ENCODE measurements at regions not wholly inside any gene's neighbourhood (a gene's known extent, or its start where the extent isn't known, plus 50 kb on each side); places are given as distances from the start of the nearest gene placed in this dataset.

DNA sequence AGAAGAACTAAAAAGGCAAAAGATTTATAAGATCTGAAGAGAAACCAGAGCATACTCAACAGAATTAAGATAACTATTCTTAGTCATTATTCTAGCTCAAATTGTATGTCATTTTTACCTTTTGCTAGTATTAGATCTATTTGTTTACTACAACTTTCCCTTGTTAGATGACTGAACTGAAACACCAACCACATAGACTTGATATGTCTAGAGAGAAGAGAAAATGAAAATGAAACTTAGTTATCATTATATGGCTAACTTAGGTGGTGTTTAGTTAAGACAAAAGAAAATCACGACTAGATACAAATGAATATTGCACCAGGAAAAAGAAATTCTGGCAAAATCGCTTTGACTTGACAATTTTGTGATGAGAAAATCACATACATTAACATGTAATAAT is 690.8 kb downstream of the PCDH18 start:
- in situ Hi-C loops (cut with MboI) (no loop called here), intact Hi-C loops (cut with micrococcal nuclease; ENCODE audit: unreplicated experiment) (no loop called here)
- Histone ChIP-seq H3K9me3 (replicated peaks; ENCODE audit: control insufficient read depth, insufficient read depth, low read length) (no peaks in the 10 kb centered on the region), H3K4me2 (ENCODE audit: control insufficient read depth, insufficient read depth) (no peak overlapping the region), H3K4me1 (ENCODE audit: control insufficient read depth, insufficient read depth, low read length) (no peaks in the 10 kb centered on the region), H3K27me3 (replicated peaks in 1 of 2; ENCODE audit: control insufficient read depth in 2 of 2, insufficient read depth in 2 of 2, low read length in 1 of 2) (no peaks in the 10 kb centered on the region), H3K79me2 (ENCODE audit: control insufficient read depth, insufficient read depth, low read length) (no peaks in the 10 kb centered on the region), H3K27ac (ENCODE audit: control insufficient read depth, insufficient read depth) (no peak overlapping the region), H4K20me1 (ENCODE audit: control insufficient read depth, insufficient read depth) (no peaks in the 10 kb centered on the region), H3K9ac (ENCODE audit: control insufficient read depth, insufficient read depth, low read length) (no peak overlapping the region), H3K4me3 (no peak overlapping the region), H2AFZ (ENCODE audit: control insufficient read depth, low read depth, low read length) (no peak overlapping the region), H3K36me3 (ENCODE audit: control insufficient read depth in 2 of 2, insufficient read depth in 2 of 2, low read length in 1 of 2) (no peaks in the 10 kb centered on the region)
- FAIRE-seq (peak; percentile 38), ATAC-seq (peak; percentile 95), DNase-seq (ENCODE audit: low read depth, low spot score) (no peak)
- ChIA-PET SMC1A (ENCODE audit: uncharacterized antibody, unreplicated experiment) (interaction anchor here (0.6 to 1.5 kb wide), 3 partner anchors 19 to 505 kb away, joined by 3 read pairs; no protein-coding TSS in a partner anchor), POLR2A (interaction anchor here (0.5 kb wide), 1 partner anchor 134 kb away, joined by 8 read pairs; no protein-coding TSS in a partner anchor), RAD21 (ENCODE audit: unreplicated experiment) (no interaction called here), CTCF (interaction anchor here (0.7 kb wide), 1 partner anchor 133 kb away, joined by 3 read pairs; no protein-coding TSS in a partner anchor)
- TF ChIP-seq TCF12 (IDR thresholded peaks at IDR 0.05; ENCODE audit: low read depth, low read length) (no peak), TARDBP (IDR thresholded peaks at IDR 0.05; ENCODE audit: borderline replicate concordance) (no peak), NFXL1 (IDR thresholded peaks at IDR 0.05; ENCODE audit: borderline replicate concordance) (no peak), FOS (IDR thresholded peaks at IDR 0.05; ENCODE audit: borderline replicate concordance, extremely low read depth, insufficient read length) (no peak), ATF7 (IDR thresholded peaks at IDR 0.05; ENCODE audit: low read depth) (0 out of 2 replicates have a peak, but pooled peaks have one; percentile 27), NR2C1 (IDR thresholded peaks at IDR 0.05) (no peak)
- no TSS peak for BruUV-seq (replicated peaks)
- 0% methylated on average over 2 of the region's 2 CpGs for WGBS (ENCODE audit: insufficient coverage, insufficient replicate concordance, low lambda C conversion rate, missing lambda C conversion rate)

GRCh38 chr4:136838607-136839006 is 693.7 kb downstream of the PCDH18 start:
- ChIA-PET CTCF (interaction anchor here (0.8 to 2.1 kb wide), 2 partner anchors 11 to 26 kb away, joined by 3 to 8 read pairs; no protein-coding TSS in a partner anchor), POLR2A (interaction anchor here (1.2 kb wide), 1 partner anchor 28 kb away, joined by 3 read pairs; no protein-coding TSS in a partner anchor), SMC1A (ENCODE audit: uncharacterized antibody, unreplicated experiment) (interaction anchor here (0.9 to 1.8 kb wide), 2 partner anchors 10 to 23 kb away, joined by 4 to 8 read pairs; no protein-coding TSS in a partner anchor), RAD21 (ENCODE audit: unreplicated experiment) (interaction anchor here (1.3 to 1.8 kb wide), 2 partner anchors 12 to 126 kb away, joined by 3 to 5 read pairs; no protein-coding TSS in a partner anchor)
- BruUV-seq (replicated peaks), result no TSS peak
- Histone ChIP-seq H3K79me2 (ENCODE audit: control insufficient read depth, insufficient read depth, low read length) (no peaks in the 10 kb centered on the region), H3K36me3 (ENCODE audit: control insufficient read depth in 2 of 2, insufficient read depth in 2 of 2, low read length in 1 of 2) (no peaks in the 10 kb centered on the region), H2AFZ (ENCODE audit: control insufficient read depth, low read depth, low read length) (no peak overlapping the region), H3K9me3 (replicated peaks; ENCODE audit: control insufficient read depth, insufficient read depth, low read length) (no peaks in the 10 kb centered on the region), H3K27me3 (replicated peaks in 1 of 2; ENCODE audit: control insufficient read depth in 2 of 2, insufficient read depth in 2 of 2, low read length in 1 of 2) (no peaks in the 10 kb centered on the region), H3K27ac (ENCODE audit: control insufficient read depth, insufficient read depth) (no peak overlapping the region), H3K4me2 (ENCODE audit: control insufficient read depth, insufficient read depth) (no peak overlapping the region), H3K4me1 (ENCODE audit: control insufficient read depth, insufficient read depth, low read length) (no peaks in the 10 kb centered on the region), H3K4me3 (no peak overlapping the region), H3K9ac (ENCODE audit: control insufficient read depth, insufficient read depth, low read length) (no peak overlapping the region), H4K20me1 (ENCODE audit: control insufficient read depth, insufficient read depth) (no peaks in the 10 kb centered on the region)
- no peak for ATAC-seq
- DNase-seq (ENCODE audit: low read depth, low spot score), result no peak
- FAIRE-seq, result no peak
- in situ Hi-C loops (cut with MboI) (no loop called here), intact Hi-C loops (cut with micrococcal nuclease; ENCODE audit: unreplicated experiment) (no loop called here)
- TF ChIP-seq ZNF217 (IDR thresholded peaks at IDR 0.05) (no peak), PKNOX1 (IDR thresholded peaks at IDR 0.05) (no peak), KDM1A (IDR thresholded peaks at IDR 0.05; ENCODE audit: borderline replicate concordance) (no peak), CHD1 (IDR thresholded peaks at IDR 0.05; ENCODE audit: low read depth, low read length) (no peak), EP300 (IDR thresholded peaks at IDR 0.05; ENCODE audit: borderline replicate concordance in 1 of 2, control insufficient read depth in 1 of 2, low read depth in 2 of 2, low read length in 2 of 2) (no peak), NFXL1 (IDR thresholded peaks at IDR 0.05; ENCODE audit: borderline replicate concordance) (no peak)
- TF ChIP-seq, protein P1, sequence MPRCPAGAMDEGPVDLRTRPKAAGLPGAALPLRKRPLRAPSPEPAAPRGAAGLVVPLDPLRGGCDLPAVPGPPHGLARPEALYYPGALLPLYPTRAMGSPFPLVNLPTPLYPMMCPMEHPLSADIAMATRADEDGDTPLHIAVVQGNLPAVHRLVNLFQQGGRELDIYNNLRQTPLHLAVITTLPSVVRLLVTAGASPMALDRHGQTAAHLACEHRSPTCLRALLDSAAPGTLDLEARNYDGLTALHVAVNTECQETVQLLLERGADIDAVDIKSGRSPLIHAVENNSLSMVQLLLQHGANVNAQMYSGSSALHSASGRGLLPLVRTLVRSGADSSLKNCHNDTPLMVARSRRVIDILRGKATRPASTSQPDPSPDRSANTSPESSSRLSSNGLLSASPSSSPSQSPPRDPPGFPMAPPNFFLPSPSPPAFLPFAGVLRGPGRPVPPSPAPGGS (IDR thresholded peaks at IDR 0.05; ENCODE audit: borderline replicate concordance, insufficient read depth, low read depth, low read length, poor library complexity, severe bottlenecking), result no peak
